HCT116 (cell line): ENCODE measurements at regions not wholly inside any gene's neighbourhood (a gene's known extent, or its start where the extent isn't known, plus 50 kb on each side); places are given as distances from the start of the nearest gene placed in this dataset.

ENCODE experiments used
- ATAC-seq: fragments of 200-7000 bp; cut with Tn5 transposase; 2 replicates; pipeline ENCODE4 v1.9.1; 2020; ENCODE audit warnings: mild to moderate bottlenecking, moderate library complexity
- BruUV-seq: library from RNA; stranded (reverse); fragments of 400-500 nt; replicated peaks from 2 replicates; lab custom pipeline; 2021; lab: Mats Ljungman, UMichigan
- CTCF ChIA-PET: fragments of 300-600 bp; sonication (Branson Sonifier 250); formaldehyde crosslinking; loops from one replicate; lab custom pipeline; 2021; ENCODE audit warnings: antibody characterized with exemption; lab: Charles Lee
- POLR2A ChIA-PET: fragments of 300-600, 350-600 bp; sonication (Branson Sonifier 250); formaldehyde crosslinking; loops from one replicate; lab custom pipeline; 2021; ENCODE audit warnings: antibody characterized with exemption; lab: Charles Lee
- RAD21 ChIA-PET, 2 experiments: fragments of 300-600 bp; sonication (Branson Sonifier 250); formaldehyde crosslinking; loops; one replicate each; lab custom pipeline; 2023; ENCODE audit warnings: low total read pairs in 2 of 2; ENCODE audit not compliant: uncharacterized antibody in 2 of 2, unreplicated experiment in 2 of 2, low non-redundant PET in 1 of 2; lab: Charles Lee
- DNase-seq: peaks from one replicate; pipeline ENCODE4 v3.0.0-alpha.2; 2010; ENCODE audit warnings: low read depth, low spot score
- H2AFZ ChIP-seq: fragments of 200-600 bp; shearing (Covaris generic), sonication (generic); 2 replicates; pipeline ENCODE4 v1.6.1; 2017; ENCODE audit warnings: low read depth, mixed run types, mixed read lengths, antibody characterized with exemption, low read length; ENCODE audit not compliant: poor library complexity, severe bottlenecking
- H3K27ac ChIP-seq: 2 replicates; pipeline ENCODE4 v1.5.1; 2012; ENCODE audit warnings: low read depth, low read length
- H3K27me3 ChIP-seq: fragments of 200-600 bp; sonication (generic); 2 replicates; pipeline ENCODE4 v1.6.1; 2016; ENCODE audit warnings: mixed run types, low read length, mixed read lengths; ENCODE audit not compliant: insufficient read depth
- H3K36me3 ChIP-seq, 2 experiments: fragments of 200-500 bp in 1 of 2; fragments of 200-600 bp in 1 of 2; sonication (Bioruptor generic) in 1 of 2; sonication (generic) in 1 of 2; 2 replicates each; pipeline versions ENCODE4 v1.5.1 to v1.6.1; 2014 to 2016; ENCODE audit warnings: low read length in 2 of 2, inconsistent platforms in 1 of 2, mixed read lengths in 1 of 2, mixed run types in 1 of 2; ENCODE audit not compliant: insufficient read depth in 2 of 2, control insufficient read depth in 1 of 2
- H3K4me1 ChIP-seq, 2 experiments: fragments of 200-600 bp in 1 of 2; sonication (generic) in 1 of 2; 2 replicates each; pipeline versions ENCODE4 v1.5.1 to v1.6.1; 2012 to 2017; ENCODE audit warnings: low read length in 2 of 2, inconsistent platforms in 1 of 2, mild to moderate bottlenecking in 1 of 2, mixed read lengths in 1 of 2, mixed run types in 1 of 2, moderate library complexity in 1 of 2; ENCODE audit not compliant: insufficient read depth in 2 of 2, control insufficient read depth in 1 of 2
- H3K4me2 ChIP-seq: fragments of 200-600 bp; sonication (generic); 2 replicates; pipeline ENCODE4 v1.6.1; 2017; ENCODE audit warnings: mixed run types, low read length, mixed read lengths
- H3K4me3 ChIP-seq, 2 experiments: fragments of 200-600 bp in 1 of 2; sonication (generic) in 1 of 2; replicated peaks in 1 of 2; 2 replicates each; pipeline ENCODE4 v1.5.1; 2011 to 2016; ENCODE audit warnings: low read length in 2 of 2, control low read depth in 1 of 2, low read depth in 1 of 2, mild to moderate bottlenecking in 1 of 2, mixed read lengths in 1 of 2, mixed run types in 1 of 2
- H3K79me2 ChIP-seq: fragments of 200-600 bp; sonication (generic); 2 replicates; pipeline ENCODE4 v1.6.1; 2017; ENCODE audit warnings: mild to moderate bottlenecking, mixed run types, low read length, moderate library complexity, mixed read lengths; ENCODE audit not compliant: insufficient read depth
- H3K9ac ChIP-seq: fragments of 200-600 bp; sonication (generic); 2 replicates; pipeline ENCODE4 v1.6.1; 2016; ENCODE audit warnings: low read length, mixed read lengths
- H3K9me2 ChIP-seq: fragments of 200-600 bp; sonication (generic), shearing (Covaris generic); 2 replicates; pipeline ENCODE4 v1.6.1; 2017; ENCODE audit warnings: mixed run types, mild to moderate bottlenecking, moderate library complexity; ENCODE audit not compliant: insufficient read depth
- H3K9me3 ChIP-seq, 2 experiments: fragments of 200-500 bp in 1 of 2; fragments of 200-600 bp in 1 of 2; sonication (Bioruptor generic) in 1 of 2; sonication (generic) in 1 of 2; 2 replicates each; pipeline ENCODE4 v1.6.1; 2014 to 2017; ENCODE audit warnings: low read length in 2 of 2, mixed read lengths in 2 of 2, inconsistent platforms in 1 of 2, low read depth in 1 of 2, mild to moderate bottlenecking in 1 of 2, mixed run types in 1 of 2, moderate library complexity in 1 of 2; ENCODE audit not compliant: control insufficient read depth in 1 of 2, insufficient read depth in 1 of 2
- H4K20me1 ChIP-seq: fragments of 200-600 bp; sonication (generic), shearing (Covaris generic); 2 replicates; pipeline ENCODE4 v1.6.1; 2017; ENCODE audit warnings: mixed run types, mild to moderate bottlenecking, moderate library complexity; ENCODE audit not compliant: insufficient read depth
- CEBPB ChIP-seq: IDR thresholded peaks from 2 replicates; pipeline ENCODE4 v1.6.1; 2012; ENCODE audit warnings: low read depth
- EZH2 ChIP-seq: fragments of 200-600 bp; sonication (generic); IDR thresholded peaks from 2 replicates; pipeline ENCODE4 v1.6.1; 2017; ENCODE audit warnings: antibody characterized with exemption, mixed run types
- EZH2phosphoT487 ChIP-seq: fragments of 200-600 bp; IDR thresholded peaks from 2 replicates; pipeline ENCODE4 v1.6.1; 2018; ENCODE audit warnings: antibody characterized with exemption, borderline replicate concordance
- JUND ChIP-seq: IDR thresholded peaks from 2 replicates; pipeline ENCODE4 v1.6.1; 2012
- POLR2A ChIP-seq: IDR thresholded peaks from 2 replicates; pipeline ENCODE4 v1.7.0; 2011; ENCODE audit warnings: borderline replicate concordance; ENCODE audit not compliant: insufficient read depth, insufficient read length; ENCODE audit errors: extremely low read depth
- POLR2AphosphoS5 ChIP-seq: IDR thresholded peaks from 2 replicates; pipeline ENCODE4 v1.6.1; 2011; ENCODE audit warnings: mild to moderate bottlenecking, low read depth, low read length, moderate library complexity
- RAD21 ChIP-seq: IDR thresholded peaks from 2 replicates; pipeline ENCODE4 v1.6.1; 2012; ENCODE audit warnings: low read depth, mild to moderate bottlenecking
- REST ChIP-seq: IDR thresholded peaks from 2 replicates; pipeline ENCODE4 v1.6.1; 2012; ENCODE audit warnings: low read depth
- SIN3A ChIP-seq: IDR thresholded peaks from 2 replicates; pipeline ENCODE4 v1.6.1; 2012; ENCODE audit warnings: low read depth
- SP1 ChIP-seq: IDR thresholded peaks from 2 replicates; pipeline ENCODE4 v1.6.1; 2012; ENCODE audit warnings: low read depth
- SRF ChIP-seq: IDR thresholded peaks from 2 replicates; pipeline ENCODE4 v1.6.1; 2012; ENCODE audit warnings: low read depth
- TCF7L2 ChIP-seq: IDR thresholded peaks from 2 replicates; pipeline ENCODE4 v1.7.0; 2011; ENCODE audit warnings: borderline replicate concordance, inconsistent platforms; ENCODE audit not compliant: insufficient read depth, insufficient read length; ENCODE audit errors: extremely low read depth
- YY1 ChIP-seq: IDR thresholded peaks from 2 replicates; pipeline ENCODE4 v1.6.1; 2011; ENCODE audit warnings: low read length, low read depth, moderate library complexity, mild to moderate bottlenecking; ENCODE audit not compliant: insufficient replicate concordance; ENCODE audit errors: extremely low read depth
- ZBTB33 ChIP-seq: IDR thresholded peaks from 2 replicates; pipeline ENCODE4 v1.6.1; 2011; ENCODE audit warnings: mild to moderate bottlenecking, low read length, moderate library complexity; ENCODE audit not compliant: insufficient replicate concordance; ENCODE audit errors: extremely low read depth
- ZFX ChIP-seq: fragments of 450-650 bp; IDR thresholded peaks from 2 replicates; pipeline ENCODE4 v1.6.1; 2017
- intact Hi-C: fragments of 100-400 bp; cut with micrococcal nuclease; formaldehyde crosslinking; loops from 2 replicates; pipeline ENCODE4 v1.10.0; 2022
- TF ChIP-seq, protein P1 (sequence below): IDR thresholded peaks from 2 replicates; pipeline ENCODE4 v1.6.1; 2012

DNA sequence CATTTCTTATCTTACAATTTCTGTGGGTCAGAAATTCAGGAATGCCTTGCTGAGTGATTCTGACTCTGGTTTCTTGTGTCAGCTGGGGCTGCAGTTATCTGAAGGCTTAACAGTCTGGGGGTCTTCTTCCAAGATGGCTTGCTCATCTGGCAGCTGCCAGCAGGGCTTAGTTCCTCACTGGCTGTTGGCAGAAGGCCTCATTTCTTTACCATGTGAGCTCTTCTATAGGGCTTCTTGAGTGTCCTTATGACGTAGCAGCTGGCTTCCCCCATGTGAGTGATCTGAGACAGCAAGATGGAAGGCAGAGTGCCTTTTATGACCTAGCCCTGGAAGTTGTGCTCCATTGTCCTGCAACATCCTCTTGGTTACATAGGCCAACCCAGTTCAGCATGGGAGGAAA is 82.0 kb upstream of the PDZRN3 start (continued):
- TF ChIP-seq REST (no peak), SIN3A (no peak), RAD21 (no peak), CEBPB (no peak), EZH2 (no peak), POLR2AphosphoS5 (no peak), JUND (no peak), TCF7L2 (no peak)
- TF ChIP-seq, all 23 proteins: peak for 0

- ATAC-seq (no peak), DNase-seq (no peak)
- H4K20me1 ChIP-seq = no peaks in the 10 kb centered on the region
- H3K4me2 ChIP-seq = no peak overlapping the region
- H3K9me3 ChIP-seq = peaks cover 0 to 14% of the 10 kb centered on the region in 2 experiments; a peak in 2 of 4 replicates
- no peak overlapping the region for H3K27ac ChIP-seq
- no peak overlapping the region for H3K4me3 ChIP-seq
- no peaks in the 10 kb centered on the region for H3K4me1 ChIP-seq
- H3K9me2 ChIP-seq = no peaks in the 10 kb centered on the region
- intact Hi-C loops = no loop called here
- CTCF ChIA-PET = no interaction called here
- RAD21 ChIA-PET = no interaction called here
- BruUV-seq = no TSS peak
- POLR2A ChIA-PET = no interaction called here
- no peaks in the 10 kb centered on the region for H3K36me3 ChIP-seq
- H3K9ac ChIP-seq = no peak overlapping the region
- no peaks in the 10 kb centered on the region for H3K79me2 ChIP-seq
- no peak overlapping the region for H2AFZ ChIP-seq
- no peaks in the 10 kb centered on the region for H3K27me3 ChIP-seq
- no peak for TF ChIP-seq POLR2AphosphoS5
- TF ChIP-seq, protein P1, sequence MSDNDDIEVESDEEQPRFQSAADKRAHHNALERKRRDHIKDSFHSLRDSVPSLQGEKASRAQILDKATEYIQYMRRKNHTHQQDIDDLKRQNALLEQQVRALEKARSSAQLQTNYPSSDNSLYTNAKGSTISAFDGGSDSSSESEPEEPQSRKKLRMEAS = no peak
- TF ChIP-seq EZH2 = no peak
- no peak for TF ChIP-seq CEBPB
- TF ChIP-seq JUND = no peak
- TF ChIP-seq POLR2A = no peak
- no peak for TF ChIP-seq TCF7L2
- no peak for TF ChIP-seq REST
- no peak for TF ChIP-seq ZFX
- no peak for TF ChIP-seq SRF
- no peak for TF ChIP-seq SIN3A
- TF ChIP-seq YY1 = no peak
- no peak for TF ChIP-seq ZBTB33
- no peak for TF ChIP-seq EZH2phosphoT487
- TF ChIP-seq SP1 = no peak
Observed at GRCh38 chr3:73705792-73706191, 81.1 kb upstream of the PDZRN3 start.
